ENCODE measurements at regions not wholly inside any gene's neighbourhood (a gene's known extent, or its start where the extent isn't known, plus 50 kb on each side); places are given as distances from the start of the nearest gene placed in this dataset.

GRCh38 chr5:51832934-51833470, 449.8 kb downstream of the ISL1 start:
- TF ChIP-seq CTCF (IDR thresholded peaks at IDR 0.05) (no peak), POLR2A (IDR thresholded peaks at IDR 0.05) (no peak)

Measured in thyroid gland (tissue), 4 donors.